DND-41 (cell line): ENCODE measurements at regions not wholly inside any gene's neighbourhood (a gene's known extent, or its start where the extent isn't known, plus 50 kb on each side); places are given as distances from the start of the nearest gene placed in this dataset.

ENCODE experiments used
- ATAC-seq: fragments of 200-7000 bp; cut with Tn5 transposase; 3 replicates; pipeline ENCODE4 v1.9.1; 2021; ENCODE audit warnings: low read depth; ENCODE audit not compliant: insufficient read depth
- DNase-seq: peaks from one replicate; pipeline ENCODE4 v3.0.0-alpha.2; 2020
- H2AFZ ChIP-seq: 2 replicates; pipeline ENCODE4 v1.6.0; 2012; ENCODE audit warnings: low read depth, low read length
- H3K27ac ChIP-seq: 2 replicates; pipeline ENCODE4 v1.5.1; 2012; ENCODE audit warnings: low read length, inconsistent platforms
- H3K27me3 ChIP-seq: fragments of 200-600 bp; sonication (generic); 2 replicates; pipeline ENCODE4 v1.6.0; 2012; ENCODE audit warnings: low read length, mild to moderate bottlenecking, inconsistent platforms; ENCODE audit not compliant: insufficient read depth, poor library complexity
- H3K36me3 ChIP-seq: 2 replicates; pipeline ENCODE4 v1.5.1; 2012; ENCODE audit warnings: low read length, inconsistent platforms; ENCODE audit not compliant: insufficient read depth
- H3K4me1 ChIP-seq: 2 replicates; pipeline ENCODE4 v1.5.1; 2012; ENCODE audit warnings: mild to moderate bottlenecking, low read length; ENCODE audit not compliant: insufficient read depth
- H3K4me2 ChIP-seq: 2 replicates; pipeline ENCODE4 v1.6.0; 2012; ENCODE audit warnings: mild to moderate bottlenecking, moderate library complexity, low read length, inconsistent platforms; ENCODE audit not compliant: insufficient read depth
- H3K4me3 ChIP-seq, 2 experiments: fragments of 200-600 bp in 1 of 2; shearing (Covaris generic) in 1 of 2; 2 replicates each; pipeline ENCODE4 v1.5.1; 2012 to 2016; ENCODE audit warnings: inconsistent platforms in 2 of 2, low read length in 2 of 2, mild to moderate bottlenecking in 2 of 2, low read depth in 1 of 2, moderate library complexity in 1 of 2
- H3K79me2 ChIP-seq: 2 replicates; pipeline ENCODE4 v1.6.0; 2012; ENCODE audit warnings: low read length, inconsistent platforms; ENCODE audit not compliant: insufficient read depth
- H3K9ac ChIP-seq: 2 replicates; pipeline ENCODE4 v1.6.0; 2012; ENCODE audit warnings: low read depth, mild to moderate bottlenecking, inconsistent platforms, low read length, moderate library complexity
- H3K9me3 ChIP-seq: 2 replicates; pipeline ENCODE4 v1.5.1; 2012; ENCODE audit warnings: low read length, moderate library complexity, mild to moderate bottlenecking, inconsistent platforms; ENCODE audit not compliant: insufficient read depth, severe bottlenecking
- H4K20me1 ChIP-seq: 2 replicates; pipeline ENCODE4 v1.6.0; 2012; ENCODE audit warnings: low read length; ENCODE audit not compliant: insufficient read depth
- CTCF ChIP-seq: IDR thresholded peaks from 2 replicates; pipeline ENCODE4 v1.5.1; 2012; ENCODE audit warnings: borderline replicate concordance, low read length, moderate library complexity, mild to moderate bottlenecking; ENCODE audit not compliant: poor library complexity, severe bottlenecking; ENCODE audit errors: extremely low read depth
- EZH2 ChIP-seq: IDR thresholded peaks from 3 replicates; pipeline ENCODE4 v1.6.1; 2012; ENCODE audit warnings: borderline replicate concordance, low read depth, mild to moderate bottlenecking, moderate library complexity, low read length, inconsistent platforms; ENCODE audit not compliant: severe bottlenecking

- ATAC-seq (no peak), DNase-seq (no peak)
- H3K27me3 ChIP-seq, result no peaks in the 10 kb centered on the region
- no peak overlapping the region for H3K4me2 ChIP-seq
- no peak for TF ChIP-seq CTCF
- TF ChIP-seq EZH2, result no peak
- no peaks in the 10 kb centered on the region for H3K9me3 ChIP-seq
- H3K36me3 ChIP-seq, result no peaks in the 10 kb centered on the region
- no peaks in the 10 kb centered on the region for H3K79me2 ChIP-seq
- H3K27ac ChIP-seq, result no peak overlapping the region
- no peaks in the 10 kb centered on the region for H3K4me1 ChIP-seq
- H3K9ac ChIP-seq, result no peak overlapping the region
- H3K4me3 ChIP-seq, result no peak overlapping the region
- no peak overlapping the region for H2AFZ ChIP-seq
- H4K20me1 ChIP-seq, result no peaks in the 10 kb centered on the region
Measured at GRCh38 chrX:5829469-5829868, 399.2 kb downstream of the NLGN4X start.

GRCh38 chrX:5829060-5829459 is 399.6 kb downstream of the NLGN4X start:
- H3K4me3 ChIP-seq, result no peak overlapping the region
- H3K4me1 ChIP-seq, result no peaks in the 10 kb centered on the region
- no peaks in the 10 kb centered on the region for H4K20me1 ChIP-seq
- no peaks in the 10 kb centered on the region for H3K36me3 ChIP-seq
- no peak for TF ChIP-seq CTCF
- TF ChIP-seq EZH2, result no peak
- no peaks in the 10 kb centered on the region for H3K27me3 ChIP-seq
- ATAC-seq (no peak), DNase-seq (no peak)
- H3K9ac ChIP-seq, result no peak overlapping the region
- H2AFZ ChIP-seq, result no peak overlapping the region
- H3K4me2 ChIP-seq, result no peak overlapping the region
- no peak overlapping the region for H3K27ac ChIP-seq
- no peaks in the 10 kb centered on the region for H3K79me2 ChIP-seq
- no peaks in the 10 kb centered on the region for H3K9me3 ChIP-seq

- Histone ChIP-seq H3K9ac (no peak overlapping the region), H3K27me3 (no peaks in the 10 kb centered on the region), H3K79me2 (no peaks in the 10 kb centered on the region), H3K36me3 (no peaks in the 10 kb centered on the region), H3K27ac (no peak overlapping the region), H3K4me1 (no peaks in the 10 kb centered on the region), H3K9me3 (no peaks in the 10 kb centered on the region), H4K20me1 (no peaks in the 10 kb centered on the region), H3K4me2 (no peak overlapping the region), H3K4me3 (no peak overlapping the region), H2AFZ (no peak overlapping the region)
- DNase-seq (no peak), ATAC-seq (no peak)
- no peak for TF ChIP-seq EZH2
- TF ChIP-seq CTCF, result no peak
Measured at GRCh38 chrX:5823903-5824302, 404.8 kb downstream of the NLGN4X start.

GRCh38 chrX:5810636-5811035 is 418.0 kb downstream of the NLGN4X start:
- Histone ChIP-seq H3K4me2 (no peak overlapping the region), H3K27me3 (no peaks in the 10 kb centered on the region), H3K9me3 (no peaks in the 10 kb centered on the region), H3K9ac (no peak overlapping the region), H4K20me1 (no peaks in the 10 kb centered on the region), H3K36me3 (no peaks in the 10 kb centered on the region), H2AFZ (no peak overlapping the region), H3K79me2 (no peaks in the 10 kb centered on the region), H3K4me3 (no peak overlapping the region), H3K27ac (no peak overlapping the region), H3K4me1 (no peaks in the 10 kb centered on the region)
- ATAC-seq (no peak), DNase-seq (no peak)
- TF ChIP-seq EZH2 (no peak), CTCF (no peak)
